GM12878 (cell line): ENCODE measurements at regions not wholly inside any gene's neighbourhood (a gene's known extent, or its start where the extent isn't known, plus 50 kb on each side); places are given as distances from the start of the nearest gene placed in this dataset.

ENCODE experiments used
- BACH1 ChIP-seq: fragments of 450-650 bp; IDR thresholded peaks from 2 replicates; pipeline ENCODE4 v1.6.1; 2017; ENCODE audit warnings: mild to moderate bottlenecking, borderline replicate concordance
- BCL11A ChIP-seq: IDR thresholded peaks from 2 replicates; pipeline ENCODE4 v1.6.1; 2011; ENCODE audit warnings: low read depth, low read length
- CHD1 ChIP-seq: IDR thresholded peaks from 2 replicates; pipeline ENCODE4 v1.6.1; 2012; ENCODE audit warnings: low read depth, low read length, improper control_type of control experiment
- DPF2 ChIP-seq: fragments of 450-650 bp; IDR thresholded peaks from 2 replicates; pipeline ENCODE4 v1.6.1; 2017; ENCODE audit warnings: mild to moderate bottlenecking
- HDAC2 ChIP-seq: fragments of 200-600 bp; sonication (generic); IDR thresholded peaks from 2 replicates; pipeline ENCODE4 v1.6.1; 2017
- HDAC6 ChIP-seq: fragments of 200-600 bp; sonication (generic); IDR thresholded peaks from one replicate; pipeline ENCODE4 v1.8.0; 2017; ENCODE audit warnings: antibody characterized with exemption; ENCODE audit not compliant: unreplicated experiment
- IKZF2 ChIP-seq, 2 experiments: fragments of 450-650 bp; IDR thresholded peaks; 2 replicates each; pipeline ENCODE4 v1.6.1; 2017; ENCODE audit warnings: mild to moderate bottlenecking in 2 of 2, moderate library complexity in 2 of 2
- IRF4 ChIP-seq: IDR thresholded peaks from 2 replicates; pipeline ENCODE4 v1.6.1; 2011; ENCODE audit warnings: low read depth, low read length
- JUND ChIP-seq: IDR thresholded peaks from 2 replicates; pipeline ENCODE4 v1.6.1; 2012; ENCODE audit warnings: low read depth, mild to moderate bottlenecking, low read length, improper control_type of control experiment, moderate library complexity
- KLF5 ChIP-seq: fragments of 450-650 bp; IDR thresholded peaks from 2 replicates; pipeline ENCODE4 v1.6.1; 2014; ENCODE audit warnings: mild to moderate bottlenecking; ENCODE audit not compliant: partially characterized antibody
- MEF2A ChIP-seq: IDR thresholded peaks from 2 replicates; pipeline ENCODE4 v1.6.1; 2011; ENCODE audit warnings: low read depth, mild to moderate bottlenecking, low read length, moderate library complexity; ENCODE audit not compliant: insufficient read depth
- MTA2 ChIP-seq: fragments of 450-650 bp; IDR thresholded peaks from 2 replicates; pipeline ENCODE4 v1.6.1; 2016; ENCODE audit warnings: low read depth, mild to moderate bottlenecking, moderate library complexity
- MYB ChIP-seq: fragments of 150-350 bp; IDR thresholded peaks from 2 replicates; pipeline ENCODE4 v1.6.1; 2014; ENCODE audit warnings: mild to moderate bottlenecking, low read depth, low read length, borderline replicate concordance
- NFYA ChIP-seq: IDR thresholded peaks from 2 replicates; pipeline ENCODE4 v1.6.1; 2011; ENCODE audit warnings: low read depth, mild to moderate bottlenecking, low read length, improper control_type of control experiment, borderline replicate concordance
- NFYB ChIP-seq: IDR thresholded peaks from 2 replicates; pipeline ENCODE4 v1.6.1; 2011; ENCODE audit warnings: low read depth, mild to moderate bottlenecking, low read length, improper control_type of control experiment, moderate library complexity; ENCODE audit not compliant: insufficient read depth
- POLR2A ChIP-seq: IDR thresholded peaks from 2 replicates; pipeline ENCODE4 v1.6.1; 2011; ENCODE audit warnings: low read depth, mild to moderate bottlenecking, low read length
- POLR2AphosphoS2 ChIP-seq: IDR thresholded peaks from 2 replicates; pipeline ENCODE4 v1.6.1; 2011; ENCODE audit warnings: low read depth, mild to moderate bottlenecking, low read length, improper control_type of control experiment, moderate library complexity
- RELA ChIP-seq: fragments of 450-650 bp; IDR thresholded peaks from 2 replicates; pipeline ENCODE4 v1.8.0; 2014; ENCODE audit warnings: borderline replicate concordance; ENCODE audit not compliant: partially characterized antibody
- SP1 ChIP-seq: IDR thresholded peaks from one replicate; pipeline ENCODE4 v1.6.1; 2011; ENCODE audit warnings: low read depth, low read length
- SUPT20H ChIP-seq: IDR thresholded peaks from 2 replicates; pipeline ENCODE4 v1.6.1; 2011; ENCODE audit warnings: low read depth, mild to moderate bottlenecking, low read length, moderate library complexity, borderline replicate concordance; ENCODE audit not compliant: control insufficient read depth
- SUZ12 ChIP-seq: fragments of 200-600 bp; sonication (generic); IDR thresholded peaks from one replicate; pipeline ENCODE4 v1.6.1; 2018; ENCODE audit warnings: antibody characterized with exemption, mild to moderate bottlenecking; ENCODE audit not compliant: unreplicated experiment
- TARDBP ChIP-seq: IDR thresholded peaks from 2 replicates; pipeline ENCODE4 v1.6.1; 2016; ENCODE audit warnings: borderline replicate concordance
- ZBTB4 ChIP-seq: fragments of 450-650 bp; formaldehyde crosslinking; IDR thresholded peaks from 2 replicates; pipeline ENCODE4 v1.4.0; 2022; ENCODE audit warnings: mild to moderate bottlenecking, moderate library complexity
- TF ChIP-seq, protein P1 (sequence below): IDR thresholded peaks from 2 replicates; pipeline ENCODE4 v1.6.1; 2011; ENCODE audit warnings: borderline replicate concordance, low read depth, mild to moderate bottlenecking, moderate library complexity, low read length; ENCODE audit not compliant: insufficient read depth, poor library complexity, severe bottlenecking
- TF ChIP-seq, protein P2 (sequence below): IDR thresholded peaks from 2 replicates; pipeline ENCODE4 v1.6.1; 2012; ENCODE audit warnings: low read depth, low read length, improper control_type of control experiment
- TF ChIP-seq, protein P3 (sequence below): fragments of 450-650 bp; IDR thresholded peaks from 2 replicates; pipeline ENCODE4 v1.6.1; 2017; ENCODE audit warnings: mild to moderate bottlenecking, low read depth, inconsistent platforms; ENCODE audit not compliant: poor library complexity, severe bottlenecking

DNA sequence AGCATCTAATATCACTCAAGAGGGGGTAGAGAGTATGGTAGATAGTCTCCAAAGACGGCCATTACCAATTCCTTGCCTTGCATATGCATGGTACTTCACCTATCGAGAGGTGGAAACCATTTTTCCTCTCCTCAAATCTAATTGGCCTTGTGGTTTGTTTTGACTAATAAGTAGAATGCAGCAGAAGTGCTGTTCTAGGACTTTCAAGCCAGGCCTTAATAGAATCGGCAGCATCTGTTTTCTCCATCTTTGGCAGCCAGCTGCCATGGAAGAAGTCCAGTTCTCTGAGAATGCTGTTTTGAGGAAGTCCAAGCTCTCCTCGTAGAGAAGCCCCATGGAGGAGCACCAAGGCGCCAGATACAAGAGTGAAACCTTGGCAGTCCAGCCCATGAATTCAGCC lies 59.1 kb upstream of the RASGRP1 start (continued):
- TF ChIP-seq, protein P1, sequence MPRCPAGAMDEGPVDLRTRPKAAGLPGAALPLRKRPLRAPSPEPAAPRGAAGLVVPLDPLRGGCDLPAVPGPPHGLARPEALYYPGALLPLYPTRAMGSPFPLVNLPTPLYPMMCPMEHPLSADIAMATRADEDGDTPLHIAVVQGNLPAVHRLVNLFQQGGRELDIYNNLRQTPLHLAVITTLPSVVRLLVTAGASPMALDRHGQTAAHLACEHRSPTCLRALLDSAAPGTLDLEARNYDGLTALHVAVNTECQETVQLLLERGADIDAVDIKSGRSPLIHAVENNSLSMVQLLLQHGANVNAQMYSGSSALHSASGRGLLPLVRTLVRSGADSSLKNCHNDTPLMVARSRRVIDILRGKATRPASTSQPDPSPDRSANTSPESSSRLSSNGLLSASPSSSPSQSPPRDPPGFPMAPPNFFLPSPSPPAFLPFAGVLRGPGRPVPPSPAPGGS: no peak
- TF ChIP-seq SP1 (no peak), POLR2AphosphoS2 (no peak), SUZ12 (no peak), ZBTB4 (CRISPR knock-in tag) (no peak), RELA (no peak), BACH1 (no peak), KLF5 (no peak), TARDBP (no peak), IRF4 (peak; percentile 53; the same call in 1 of the 2 replicates), BCL11A (peak; percentile 69), MYB (no peak), NFYA (no peak), MTA2 (peak; percentile 86), DPF2 (peak; percentile 33; the same call in 1 of the 2 replicates), SUPT20H (no peak), JUND (peak; percentile 9; the same call in 1 of the 2 replicates), HDAC6 (no peak), CHD1 (no peak), IKZF2 (IDR thresholded peaks at IDR 0.05) (peak; percentile 42 to 61; a peak in 3 of 4 replicates), MEF2A (no peak), HDAC2 (no peak), POLR2A (no peak), NFYB (no peak)
- TF ChIP-seq, protein P2, sequence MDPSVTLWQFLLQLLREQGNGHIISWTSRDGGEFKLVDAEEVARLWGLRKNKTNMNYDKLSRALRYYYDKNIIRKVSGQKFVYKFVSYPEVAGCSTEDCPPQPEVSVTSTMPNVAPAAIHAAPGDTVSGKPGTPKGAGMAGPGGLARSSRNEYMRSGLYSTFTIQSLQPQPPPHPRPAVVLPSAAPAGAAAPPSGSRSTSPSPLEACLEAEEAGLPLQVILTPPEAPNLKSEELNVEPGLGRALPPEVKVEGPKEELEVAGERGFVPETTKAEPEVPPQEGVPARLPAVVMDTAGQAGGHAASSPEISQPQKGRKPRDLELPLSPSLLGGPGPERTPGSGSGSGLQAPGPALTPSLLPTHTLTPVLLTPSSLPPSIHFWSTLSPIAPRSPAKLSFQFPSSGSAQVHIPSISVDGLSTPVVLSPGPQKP: no peak
- TF ChIP-seq, protein P3, sequence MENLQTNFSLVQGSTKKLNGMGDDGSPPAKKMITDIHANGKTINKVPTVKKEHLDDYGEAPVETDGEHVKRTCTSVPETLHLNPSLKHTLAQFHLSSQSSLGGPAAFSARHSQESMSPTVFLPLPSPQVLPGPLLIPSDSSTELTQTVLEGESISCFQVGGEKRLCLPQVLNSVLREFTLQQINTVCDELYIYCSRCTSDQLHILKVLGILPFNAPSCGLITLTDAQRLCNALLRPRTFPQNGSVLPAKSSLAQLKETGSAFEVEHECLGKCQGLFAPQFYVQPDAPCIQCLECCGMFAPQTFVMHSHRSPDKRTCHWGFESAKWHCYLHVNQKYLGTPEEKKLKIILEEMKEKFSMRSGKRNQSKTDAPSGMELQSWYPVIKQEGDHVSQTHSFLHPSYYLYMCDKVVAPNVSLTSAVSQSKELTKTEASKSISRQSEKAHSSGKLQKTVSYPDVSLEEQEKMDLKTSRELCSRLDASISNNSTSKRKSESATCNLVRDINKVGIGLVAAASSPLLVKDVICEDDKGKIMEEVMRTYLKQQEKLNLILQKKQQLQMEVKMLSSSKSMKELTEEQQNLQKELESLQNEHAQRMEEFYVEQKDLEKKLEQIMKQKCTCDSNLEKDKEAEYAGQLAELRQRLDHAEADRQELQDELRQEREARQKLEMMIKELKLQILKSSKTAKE: no peak
